H1 (cell line): ENCODE measurements at regions not wholly inside any gene's neighbourhood (a gene's known extent, or its start where the extent isn't known, plus 50 kb on each side); places are given as distances from the start of the nearest gene placed in this dataset.

Source experiments
- CTCF ChIA-PET: fragments of 300-600 bp; sonication (Branson Sonifier 250); formaldehyde crosslinking; loops from one replicate; lab custom pipeline; 2021; ENCODE audit not compliant: partially characterized antibody; lab: Charles Lee
- POLR2A ChIA-PET: fragments of 300-600 bp; sonication (Branson Sonifier 250); formaldehyde crosslinking; loops from one replicate; lab custom pipeline; 2021; ENCODE audit warnings: inconsistent platforms; ENCODE audit not compliant: partially characterized antibody; lab: Charles Lee
- DNase-seq, 2 experiments: peaks; one replicate each; pipeline versions ENCODE4 v3.0.0 to v3.0.0-alpha.2; 2010 to 2022; ENCODE audit warnings: low spot score in 2 of 2, low read depth in 1 of 2, mixed read lengths in 1 of 2
- FAIRE-seq: peaks from 2 replicates; lab custom pipeline; 2011; peaks lifted over from hg19 to GRCh38; lab: Jason Lieb, UNC
- H2AFZ ChIP-seq: 2 replicates; pipeline ENCODE4 v1.8.1; 2012; ENCODE audit warnings: low read length, inconsistent platforms
- H2AK5ac ChIP-seq: 2 replicates; pipeline ENCODE4 v1.6.1; 2013; ENCODE audit warnings: low read depth, low read length
- H2BK120ac ChIP-seq: replicated peaks from 2 replicates; pipeline ENCODE3; 2013; ENCODE audit warnings: low read depth, low read length, inconsistent platforms
- H2BK12ac ChIP-seq: 2 replicates; pipeline ENCODE4 v1.6.1; 2013; ENCODE audit warnings: low read depth, low read length
- H2BK15ac ChIP-seq: 2 replicates; pipeline ENCODE4 v1.6.1; 2013; ENCODE audit warnings: low read length
- H2BK20ac ChIP-seq: 2 replicates; pipeline ENCODE4 v1.6.1; 2013; ENCODE audit warnings: low read length
- H2BK5ac ChIP-seq: 2 replicates; pipeline ENCODE4 v1.6.1; 2013; ENCODE audit warnings: low read depth, low read length
- H3K14ac ChIP-seq: 2 replicates; pipeline ENCODE4 v1.6.1; 2013; ENCODE audit warnings: inconsistent platforms; ENCODE audit not compliant: insufficient read length
- H3K18ac ChIP-seq: 2 replicates; pipeline ENCODE4 v1.6.1; 2013; ENCODE audit warnings: low read length; ENCODE audit errors: extremely low read depth
- H3K23ac ChIP-seq: 2 replicates; pipeline ENCODE4 v1.6.1; 2013; ENCODE audit warnings: inconsistent platforms; ENCODE audit not compliant: insufficient read length
- H3K23me2 ChIP-seq: 2 replicates; pipeline ENCODE4 v1.6.1; 2013; ENCODE audit warnings: low read depth, low read length
- H3K27ac ChIP-seq: 2 replicates; pipeline ENCODE4 v1.6.1; 2011; ENCODE audit warnings: low read depth, low read length, inconsistent platforms
- H3K27me3 ChIP-seq, 4 experiments: replicated peaks in 1 of 4; 1 replicate in 1 of 4; 2 replicates in 3 of 4; pipeline versions ENCODE4 v1.6.1 to v1.8.1; 2011 to 2013; ENCODE audit warnings: low read length in 3 of 4, mild to moderate bottlenecking in 3 of 4, inconsistent platforms in 2 of 4, mixed read lengths in 2 of 4, moderate library complexity in 1 of 4; ENCODE audit not compliant: control insufficient read depth in 3 of 4, insufficient read depth in 3 of 4; ENCODE audit errors: extremely low read depth in 1 of 4
- H3K36me3 ChIP-seq, 4 experiments: 2 replicates each; pipeline versions ENCODE4 v1.6.1 to v1.8.1; 2011 to 2013; ENCODE audit warnings: mild to moderate bottlenecking in 4 of 4, low read length in 3 of 4, moderate library complexity in 2 of 4, control low read depth in 1 of 4, inconsistent platforms in 1 of 4; ENCODE audit not compliant: insufficient read depth in 4 of 4, control insufficient read depth in 2 of 4
- H3K4ac ChIP-seq: replicated peaks from 2 replicates; pipeline ENCODE3; 2013; ENCODE audit warnings: low read length, low read depth, mixed read lengths, inconsistent platforms; ENCODE audit not compliant: insufficient read length
- H3K4me1 ChIP-seq, 4 experiments: replicated peaks in 1 of 4; 1 replicate in 1 of 4; 2 replicates in 3 of 4; pipeline versions ENCODE4 v1.6.1 to v1.8.1; 2011 to 2013; ENCODE audit warnings: low read length in 3 of 4, inconsistent platforms in 2 of 4, mixed read lengths in 1 of 4; ENCODE audit not compliant: insufficient read depth in 4 of 4, control insufficient read depth in 3 of 4
- H3K4me2 ChIP-seq, 2 experiments: 2 replicates each; pipeline versions ENCODE4 v1.6.1 to v1.8.1; 2011 to 2013; ENCODE audit warnings: low read depth in 2 of 2, low read length in 2 of 2, control low read depth in 1 of 2, inconsistent platforms in 1 of 2, mild to moderate bottlenecking in 1 of 2; ENCODE audit not compliant: insufficient read depth in 1 of 2
- H3K4me3 ChIP-seq, 4 experiments: fragments of 200-600, 300-600 bp in 1 of 4; sonication (generic), shearing (Covaris generic), sonication (Bioruptor Twin) in 1 of 4; 2 replicates each; pipeline versions ENCODE4 v1.5.1 to v1.8.1; 2011 to 2016; ENCODE audit warnings: low read length in 4 of 4, low read depth in 3 of 4, control low read depth in 2 of 4, inconsistent platforms in 2 of 4, mild to moderate bottlenecking in 2 of 4, mixed read lengths in 1 of 4, moderate library complexity in 1 of 4; ENCODE audit not compliant: insufficient read depth in 2 of 4; ENCODE audit errors: extremely low read depth in 1 of 4
- H3K56ac ChIP-seq: replicated peaks from 2 replicates; pipeline ENCODE3; 2013; ENCODE audit warnings: low read depth, mild to moderate bottlenecking, mixed read lengths, low read length, inconsistent platforms; ENCODE audit not compliant: insufficient read length
- H3K79me1 ChIP-seq: 2 replicates; pipeline ENCODE4 v1.6.1; 2013; ENCODE audit warnings: low read depth, low read length, control low read depth
- H3K79me2 ChIP-seq, 2 experiments: 2 replicates each; pipeline versions ENCODE4 v1.6.1 to v1.8.1; 2012 to 2013; ENCODE audit warnings: low read length in 2 of 2, mild to moderate bottlenecking in 2 of 2, inconsistent platforms in 1 of 2; ENCODE audit not compliant: insufficient read depth in 2 of 2, control insufficient read depth in 1 of 2
- H3K9ac ChIP-seq, 4 experiments: replicated peaks in 1 of 4; 1 replicate in 1 of 4; 2 replicates in 3 of 4; pipeline versions ENCODE4 v1.6.1 to v1.8.1; 2011 to 2013; ENCODE audit warnings: low read depth in 3 of 4, low read length in 3 of 4, control low read depth in 2 of 4, mild to moderate bottlenecking in 2 of 4, moderate library complexity in 2 of 4, inconsistent platforms in 1 of 4; ENCODE audit errors: extremely low read depth in 1 of 4
- H3K9me3 ChIP-seq, 2 experiments: 2 replicates each; pipeline versions ENCODE4 v1.6.1 to v1.8.1; 2012 to 2013; ENCODE audit warnings: mild to moderate bottlenecking in 2 of 2, moderate library complexity in 2 of 2, control low read depth in 1 of 2, inconsistent platforms in 1 of 2, low read depth in 1 of 2, low read length in 1 of 2, mixed read lengths in 1 of 2; ENCODE audit not compliant: insufficient read depth in 2 of 2
- H4K20me1 ChIP-seq, 2 experiments: replicated peaks in 1 of 2; 2 replicates each; pipeline versions ENCODE3 to v1.8.1; 2011 to 2013; ENCODE audit warnings: inconsistent platforms in 2 of 2, low read length in 2 of 2, mild to moderate bottlenecking in 1 of 2; ENCODE audit not compliant: insufficient read depth in 2 of 2, control insufficient read depth in 1 of 2
- H4K5ac ChIP-seq: 2 replicates; pipeline ENCODE4 v1.6.1; 2013; ENCODE audit warnings: low read length, low read depth, mixed read lengths, inconsistent platforms; ENCODE audit not compliant: insufficient read length
- H4K8ac ChIP-seq: 2 replicates; pipeline ENCODE4 v1.8.0; 2013; ENCODE audit warnings: mild to moderate bottlenecking, moderate library complexity, low read length, inconsistent platforms; ENCODE audit not compliant: insufficient read depth; ENCODE audit errors: extremely low read depth
- H4K91ac ChIP-seq: replicated peaks from 2 replicates; pipeline ENCODE3; 2013; ENCODE audit warnings: low read length, mixed read lengths, inconsistent platforms; ENCODE audit not compliant: insufficient read length
- BACH1 ChIP-seq: IDR thresholded peaks from 2 replicates; pipeline ENCODE4 v1.6.1; 2012; ENCODE audit warnings: low read length, improper control_type of control experiment
- CBX8 ChIP-seq: fragments of 300-800, 300-1000 bp; sonication (generic); IDR thresholded peaks from 2 replicates; pipeline ENCODE4 v1.7.1; 2016; ENCODE audit warnings: low read depth, low read length, borderline replicate concordance
- JUND ChIP-seq: IDR thresholded peaks from 2 replicates; pipeline ENCODE4 v1.6.1; 2011; ENCODE audit warnings: mild to moderate bottlenecking, improper control_type of control experiment, low read length
- NRF1 ChIP-seq: IDR thresholded peaks from 2 replicates; pipeline ENCODE4 v1.6.1; 2011; ENCODE audit warnings: mild to moderate bottlenecking, low read depth, low read length, improper control_type of control experiment
- POLR2AphosphoS5 ChIP-seq: IDR thresholded peaks from 2 replicates; pipeline ENCODE4 v1.6.1; 2011; ENCODE audit warnings: low read depth, low read length
- RAD21 ChIP-seq, 2 experiments: IDR thresholded peaks in 1 of 2; conservative IDR thresholded peaks in 1 of 2; 2 replicates each; pipeline ENCODE4 v1.6.1; 2011; ENCODE audit warnings: low read depth in 2 of 2, low read length in 2 of 2, improper control_type of control experiment in 1 of 2, inconsistent platforms in 1 of 2, mild to moderate bottlenecking in 1 of 2, moderate library complexity in 1 of 2
- SIX5 ChIP-seq: IDR thresholded peaks from 2 replicates; pipeline ENCODE4 v1.6.1; 2011; ENCODE audit warnings: mild to moderate bottlenecking, low read depth, low read length
- TBP ChIP-seq: IDR thresholded peaks from 2 replicates; pipeline ENCODE4 v1.6.1; 2011; ENCODE audit warnings: low read depth, low read length, improper control_type of control experiment
- WGBS, 2 experiments: shearing (Covaris generic) in 1 of 2; methylation state at CpG; one replicate each; pipeline versions ENCODE4 v1.1.6 to v1.1.7; 2013 to 2015; ENCODE audit warnings: low lambda C conversion rate in 2 of 2, mixed read lengths in 2 of 2, inconsistent platforms in 1 of 2, low coverage in 1 of 2, missing lambda C conversion rate in 1 of 2; ENCODE audit not compliant: insufficient replicate concordance in 2 of 2, insufficient coverage in 1 of 2, insufficient read length in 1 of 2; ENCODE audit errors: extremely low coverage in 1 of 2, missing lambda C conversion rate in 1 of 2; 5-methylcytosine and 5-hydroxymethylcytosine counted together
- TF ChIP-seq, protein P1 (sequence below): IDR thresholded peaks from 2 replicates; pipeline ENCODE4 v1.6.1; 2012; ENCODE audit warnings: low read length, inconsistent platforms

DNA sequence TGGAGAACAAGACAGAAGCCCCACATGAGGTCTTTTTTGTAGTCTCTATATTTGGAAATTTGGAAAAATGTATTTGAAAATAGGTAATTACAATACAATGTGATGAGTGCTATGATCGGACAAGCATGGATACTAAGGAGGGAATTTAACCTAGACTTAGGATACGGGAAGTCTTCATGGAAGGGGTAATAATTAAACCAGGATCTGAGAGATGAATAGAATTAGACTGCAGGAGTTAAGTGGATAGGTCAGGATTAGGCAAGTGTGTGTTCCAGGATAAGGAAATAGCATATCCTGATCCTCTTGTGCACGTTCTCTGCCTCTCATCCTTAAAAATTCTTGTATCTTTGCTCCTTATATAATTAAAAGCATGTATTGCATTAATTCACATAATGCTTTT is 223.3 kb upstream of the PRICKLE1 start:
- WGBS, 2 experiments, result 95% methylated on average over 3 of the region's 3 CpGs; no CpG with 5 or more reads in 1 of the 2 experiments
- H2AK5ac ChIP-seq, result no peak overlapping the region
- H2BK15ac ChIP-seq, result no peak overlapping the region
- H3K18ac ChIP-seq, result no peak overlapping the region
- no peak overlapping the region for H4K91ac ChIP-seq
- H2BK5ac ChIP-seq, result no peak overlapping the region
- H2BK12ac ChIP-seq, result no peak overlapping the region
- H3K4me2 ChIP-seq, result no peak overlapping the region
- no peaks in the 10 kb centered on the region for H3K23me2 ChIP-seq
- no peak overlapping the region for H4K5ac ChIP-seq
- no peaks in the 10 kb centered on the region for H4K20me1 ChIP-seq
- FAIRE-seq, result no peak
- H3K36me3 ChIP-seq, result no peaks in the 10 kb centered on the region
- no peak overlapping the region for H3K4ac ChIP-seq
- no peak overlapping the region for H2BK120ac ChIP-seq
- H3K79me2 ChIP-seq, result no peaks in the 10 kb centered on the region
- no peaks in the 10 kb centered on the region for H3K9me3 ChIP-seq
- DNase-seq, result no peak
- no peak overlapping the region for H3K27ac ChIP-seq
- no peak overlapping the region for H3K9ac ChIP-seq
- CTCF ChIA-PET, result no interaction called here
- POLR2A ChIA-PET, result no interaction called here
- H3K79me1 ChIP-seq, result no peaks in the 10 kb centered on the region
- no peak overlapping the region for H3K14ac ChIP-seq
- H3K4me1 ChIP-seq, result no peaks in the 10 kb centered on the region; a peak in 1 of 7 replicates
- no peak overlapping the region for H3K56ac ChIP-seq
- H4K8ac ChIP-seq, result no peak overlapping the region
- H2BK20ac ChIP-seq, result no peak overlapping the region
- no peak overlapping the region for H2AFZ ChIP-seq
- no peak overlapping the region for H3K23ac ChIP-seq
- H3K4me3 ChIP-seq, result no peak overlapping the region
- H3K27me3 ChIP-seq, result no peaks in the 10 kb centered on the region
- TF ChIP-seq BACH1 (no peak), POLR2AphosphoS5 (no peak), JUND (no peak), RAD21 (IDR thresholded peaks at IDR 0.05 in 1 of 2, conservative IDR thresholded peaks at IDR 0.05 in 1 of 2; ENCODE audit: low read depth in 2 of 2, low read length in 2 of 2) (no peak), TBP (no peak), CBX8 (no peak), SIX5 (no peak), NRF1 (no peak)
- TF ChIP-seq, protein P1, sequence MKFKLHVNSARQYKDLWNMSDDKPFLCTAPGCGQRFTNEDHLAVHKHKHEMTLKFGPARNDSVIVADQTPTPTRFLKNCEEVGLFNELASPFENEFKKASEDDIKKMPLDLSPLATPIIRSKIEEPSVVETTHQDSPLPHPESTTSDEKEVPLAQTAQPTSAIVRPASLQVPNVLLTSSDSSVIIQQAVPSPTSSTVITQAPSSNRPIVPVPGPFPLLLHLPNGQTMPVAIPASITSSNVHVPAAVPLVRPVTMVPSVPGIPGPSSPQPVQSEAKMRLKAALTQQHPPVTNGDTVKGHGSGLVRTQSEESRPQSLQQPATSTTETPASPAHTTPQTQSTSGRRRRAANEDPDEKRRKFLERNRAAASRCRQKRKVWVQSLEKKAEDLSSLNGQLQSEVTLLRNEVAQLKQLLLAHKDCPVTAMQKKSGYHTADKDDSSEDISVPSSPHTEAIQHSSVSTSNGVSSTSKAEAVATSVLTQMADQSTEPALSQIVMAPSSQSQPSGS, result no peak
